Gastroesophageal sphincter (tissue), 4 donors: ENCODE measurements at regions not wholly inside any gene's neighbourhood (a gene's known extent, or its start where the extent isn't known, plus 50 kb on each side); places are given as distances from the start of the nearest gene placed in this dataset.

Experiments used
- ATAC-seq: fragments of 150-250 bp; one replicate; pipeline ENCODE4 v1.9.1; 2016; ENCODE audit warnings: mild to moderate bottlenecking, moderate library complexity
- H3K27ac ChIP-seq, 4 donors: fragments of 200-600 bp; sonication (generic) in 3 of 4; 1 replicate in 3 of 4; 2 replicates in 1 of 4; pipeline ENCODE4 v1.5.1; 2016 to 2019
- H3K27me3 ChIP-seq: fragments of 200-600 bp; sonication (generic); one replicate; pipeline ENCODE4 v1.5.1; 2019
- H3K36me3 ChIP-seq, 2 donors: fragments of 200-600 bp; sonication (generic); one replicate each; pipeline ENCODE4 v1.5.1; 2019; ENCODE audit warnings: control low read depth in 1 of 2
- H3K4me1 ChIP-seq, 3 donors: fragments of 200-600 bp; sonication (generic); 1 replicate in 2 of 3; 2 replicates in 1 of 3; pipeline ENCODE4 v1.5.1; 2016 to 2019; ENCODE audit warnings: control low read depth in 2 of 3
- H3K4me3 ChIP-seq, 2 donors: fragments of 200-600 bp; sonication (generic); one replicate each; pipeline ENCODE4 v1.5.1; 2019; ENCODE audit warnings: mild to moderate bottlenecking in 1 of 2, moderate library complexity in 1 of 2
- H3K9me3 ChIP-seq, 3 donors: fragments of 200-600 bp; sonication (generic); one replicate each; pipeline ENCODE4 v1.5.1; 2017 to 2019; ENCODE audit warnings: control low read depth in 2 of 3
- CTCF ChIP-seq, 4 experiments: fragments of 200-600 bp in 2 of 4; fragments of 450-650 bp in 2 of 4; sonication (generic) in 1 of 4; IDR thresholded peaks; one replicate each; pipeline ENCODE4 v1.5.1; 2017 to 2019; ENCODE audit warnings: antibody characterized with exemption in 4 of 4, mild to moderate bottlenecking in 2 of 4, moderate library complexity in 2 of 4
- EP300 ChIP-seq: sonication (generic); formaldehyde crosslinking; IDR thresholded peaks from one replicate; pipeline ENCODE4 v1.6.1; 2017; ENCODE audit warnings: antibody characterized with exemption, mild to moderate bottlenecking
- POLR2A ChIP-seq, 2 donors: fragments of 450-650 bp; IDR thresholded peaks; one replicate each; pipeline ENCODE4 v1.6.1; 2017; ENCODE audit warnings: antibody characterized with exemption in 2 of 2, mild to moderate bottlenecking in 2 of 2, moderate library complexity in 1 of 2
- POLR2AphosphoS5 ChIP-seq: sonication (generic); formaldehyde crosslinking; IDR thresholded peaks from one replicate; pipeline ENCODE4 v1.6.1; 2017; ENCODE audit warnings: antibody characterized with exemption
- WGBS, 2 donors: methylation state at CpG; one replicate each; pipeline ENCODE4 v1.1.5; 2018; ENCODE audit warnings: low coverage in 1 of 2; 5-methylcytosine and 5-hydroxymethylcytosine counted together

- H3K27ac ChIP-seq: no peak overlapping the region
- no peaks in the 10 kb centered on the region for H3K4me1 ChIP-seq
- no peak for ATAC-seq
- no peak overlapping the region for H3K4me3 ChIP-seq
- H3K27me3 ChIP-seq: no peaks in the 10 kb centered on the region
- whole genome bisulfite sequencing, 2 donors: no CpG with 5 or more reads among the region's 5 CpGs
- H3K9me3 ChIP-seq: peaks cover 0 to 8% (median 0%) of the 10 kb centered on the region in 3 donors
- no peaks in the 10 kb centered on the region for H3K36me3 ChIP-seq
- TF ChIP-seq POLR2AphosphoS5: no peak
These were observed 1577.4 kb downstream of the KCNT2 start for GRCh38 chr1:195030793-195031192.

- no peaks in the 10 kb centered on the region for H3K4me1 ChIP-seq
- no peaks in the 10 kb centered on the region for H3K36me3 ChIP-seq
- TF ChIP-seq EP300 (no peak), POLR2AphosphoS5 (no peak), POLR2A (IDR thresholded peaks at IDR 0.05) (no peak), CTCF (IDR thresholded peaks at IDR 0.05) (no peak)
- H3K4me3 ChIP-seq: no peak overlapping the region
- H3K27ac ChIP-seq: no peak overlapping the region
- 82 to 90% methylated on average over 6 of the region's 6 CpGs for WGBS, 2 donors
- no peaks in the 10 kb centered on the region for H3K27me3 ChIP-seq
- ATAC-seq: no peak
- peaks cover 0 to 8% (median 0%) of the 10 kb centered on the region in 3 donors for H3K9me3 ChIP-seq
These were observed 1581.4 kb downstream of the KCNT2 start for GRCh38 chr1:195026792-195027191.

GRCh38 chr1:195019385-195019784, 1588.9 kb downstream of the KCNT2 start:
- H3K4me3 ChIP-seq: no peak overlapping the region
- H3K27me3 ChIP-seq: no peaks in the 10 kb centered on the region
- no peaks in the 10 kb centered on the region for H3K36me3 ChIP-seq
- no peak overlapping the region for H3K27ac ChIP-seq
- WGBS, 2 donors: 71 to 83% methylated on average over 1 of the region's 1 CpG
- no peak for ATAC-seq
- H3K4me1 ChIP-seq: no peaks in the 10 kb centered on the region
- TF ChIP-seq EP300 (no peak), POLR2A (IDR thresholded peaks at IDR 0.05) (no peak), POLR2AphosphoS5 (no peak), CTCF (IDR thresholded peaks at IDR 0.05) (no peak)
- no peaks in the 10 kb centered on the region for H3K9me3 ChIP-seq

GRCh38 chr1:195012995-195013394, 1595.2 kb downstream of the KCNT2 start:
- no peaks in the 10 kb centered on the region for H3K4me1 ChIP-seq
- H3K9me3 ChIP-seq: no peaks in the 10 kb centered on the region
- WGBS, 2 donors: 62 to 71% methylated on average over 5 of the region's 5 CpGs
- no peak for TF ChIP-seq POLR2AphosphoS5
- no peak for ATAC-seq
- H3K4me3 ChIP-seq: no peak overlapping the region
- H3K36me3 ChIP-seq: no peaks in the 10 kb centered on the region
- H3K27me3 ChIP-seq: no peaks in the 10 kb centered on the region
- H3K27ac ChIP-seq: no peak overlapping the region

- no peaks in the 10 kb centered on the region for H3K4me1 ChIP-seq
- H3K4me3 ChIP-seq: no peak overlapping the region
- WGBS, 2 donors: 58 to 70% methylated on average over 3 of the region's 3 CpGs
- no peaks in the 10 kb centered on the region for H3K36me3 ChIP-seq
- no peaks in the 10 kb centered on the region for H3K9me3 ChIP-seq
- ATAC-seq: no peak
- H3K27me3 ChIP-seq: no peaks in the 10 kb centered on the region
- no peak overlapping the region for H3K27ac ChIP-seq
- TF ChIP-seq CTCF (IDR thresholded peaks at IDR 0.05) (no peak), EP300 (no peak), POLR2AphosphoS5 (no peak), POLR2A (IDR thresholded peaks at IDR 0.05) (no peak)
These were observed 1602.9 kb downstream of the KCNT2 start for GRCh38 chr1:195005338-195005737.

GRCh38 chr1:194990483-194990882, 1617.8 kb downstream of the KCNT2 start:
- 88 to 100% methylated on average over 2 of the region's 2 CpGs for WGBS, 2 donors
- no peaks in the 10 kb centered on the region for H3K9me3 ChIP-seq
- ATAC-seq: no peak
- H3K27me3 ChIP-seq: no peaks in the 10 kb centered on the region
- no peaks in the 10 kb centered on the region for H3K36me3 ChIP-seq
- no peak for TF ChIP-seq POLR2A (IDR thresholded peaks at IDR 0.05)
- TF ChIP-seq POLR2AphosphoS5: no peak
- TF ChIP-seq EP300: no peak
- TF ChIP-seq CTCF (IDR thresholded peaks at IDR 0.05): no peak
- H3K4me1 ChIP-seq: no peaks in the 10 kb centered on the region
- no peak overlapping the region for H3K4me3 ChIP-seq
- no peak overlapping the region for H3K27ac ChIP-seq
